Gastrocnemius medialis (tissue), 4 donors: ENCODE measurements at regions not wholly inside any gene's neighbourhood (a gene's known extent, or its start where the extent isn't known, plus 50 kb on each side); places are given as distances from the start of the nearest gene placed in this dataset.

Experiments used
- ATAC-seq, 2 donors: fragments of 150-250 bp; one replicate each; pipeline ENCODE4 v1.9.1; 2016
- DNase-seq, 2 donors: peaks; one replicate each; pipeline ENCODE4 v3.0.0-alpha.2; 2019
- H3K27ac ChIP-seq, 4 donors: fragments of 200-600 bp; sonication (generic); 1 replicate in 1 of 4; 2 replicates in 3 of 4; pipeline ENCODE4 v1.5.1; 2016 to 2018; ENCODE audit warnings: mild to moderate bottlenecking in 2 of 4, moderate library complexity in 1 of 4
- H3K27me3 ChIP-seq, 3 donors: fragments of 200-600 bp; sonication (generic) in 2 of 3; 1 replicate in 1 of 3; 2 replicates in 2 of 3; pipeline versions ENCODE4 v1.5.1 to v1.6.0; 2016 to 2019; ENCODE audit warnings: mild to moderate bottlenecking in 1 of 3, moderate library complexity in 1 of 3
- H3K36me3 ChIP-seq, 2 donors: fragments of 200-600 bp; sonication (generic) in 1 of 2; one replicate each; pipeline ENCODE4 v1.5.1; 2017 to 2018
- H3K4me1 ChIP-seq, 2 donors: fragments of 200-600 bp; sonication (generic) in 1 of 2; one replicate each; pipeline ENCODE4 v1.5.1; 2016 to 2017; ENCODE audit warnings: mild to moderate bottlenecking in 2 of 2
- H3K4me3 ChIP-seq, 4 donors: fragments of 200-600 bp; sonication (generic) in 3 of 4; 1 replicate in 1 of 4; 2 replicates in 3 of 4; pipeline ENCODE4 v1.5.1; 2016 to 2019; ENCODE audit warnings: mild to moderate bottlenecking in 2 of 4
- H3K9me3 ChIP-seq, 3 donors: fragments of 200-600 bp; sonication (generic) in 2 of 3; 1 replicate in 1 of 3; 2 replicates in 2 of 3; pipeline ENCODE4 v1.5.1; 2016 to 2019
- CTCF ChIP-seq, 5 experiments: fragments of 450-650 bp in 3 of 5; fragments of 200-600 bp in 2 of 5; sonication (generic) in 2 of 5; IDR thresholded peaks in 4 of 5; conservative IDR thresholded peaks in 1 of 5; 1 replicate in 4 of 5; 2 replicates in 1 of 5; pipeline ENCODE4 v1.5.1; 2016 to 2019; ENCODE audit warnings: antibody characterized with exemption in 5 of 5, mild to moderate bottlenecking in 3 of 5, moderate library complexity in 3 of 5
- POLR2A ChIP-seq, 2 donors: fragments of 450-650 bp; IDR thresholded peaks; one replicate each; pipeline ENCODE4 v1.6.1; 2017; ENCODE audit warnings: antibody characterized with exemption in 2 of 2, mild to moderate bottlenecking in 2 of 2, moderate library complexity in 2 of 2
- in situ Hi-C, 4 donors: fragments of 200-750 bp; cut with MboI; loops; one replicate each; pipeline versions ENCODE4 v1.15.0 to v1.8.0; 2017; ENCODE audit warnings: low sequenced_read_pairs in 4 of 4
- intact Hi-C: fragments of 100-400 bp; cut with DNase I; formaldehyde crosslinking; loops from one replicate; pipeline ENCODE4 v1.15.1; 2023; ENCODE audit warnings: low total_unique reads

- in situ Hi-C loops, result no loop called here
- TF ChIP-seq POLR2A (IDR thresholded peaks at IDR 0.05) (no peak), CTCF (IDR thresholded peaks at IDR 0.05 in 4 of 5, conservative IDR thresholded peaks at IDR 0.05 in 1 of 5) (no peak)
- Histone ChIP-seq H3K4me3 (no peak overlapping the region), H3K9me3 (no peaks in the 10 kb centered on the region), H3K4me1 (no peaks in the 10 kb centered on the region), H3K36me3 (no peaks in the 10 kb centered on the region), H3K27me3 (no peaks in the 10 kb centered on the region), H3K27ac (no peak overlapping the region)
- intact Hi-C loops, result no loop called here
- ATAC-seq (no peak), DNase-seq (no peak)
These were observed 1238.4 kb upstream of the NXPH2 start for GRCh38 chr2:140018541-140018940.

GRCh38 chr2:140014204-140014546 lies 1234.0 kb upstream of the NXPH2 start:
- TF ChIP-seq CTCF (IDR thresholded peaks at IDR 0.05 in 4 of 5, conservative IDR thresholded peaks at IDR 0.05 in 1 of 5), result no peak
- TF ChIP-seq POLR2A (IDR thresholded peaks at IDR 0.05), result no peak
- Histone ChIP-seq H3K9me3 (no peaks in the 10 kb centered on the region), H3K4me3 (no peak overlapping the region), H3K27me3 (no peaks in the 10 kb centered on the region), H3K36me3 (no peaks in the 10 kb centered on the region), H3K27ac (no peak overlapping the region), H3K4me1 (no peaks in the 10 kb centered on the region)
- ATAC-seq (no peak), DNase-seq (no peak)
- in situ Hi-C loops, result no loop called here
- intact Hi-C loops, result no loop called here

- no peaks in the 10 kb centered on the region for H3K36me3 ChIP-seq
- ATAC-seq (no peak), DNase-seq (no peak)
- TF ChIP-seq CTCF (IDR thresholded peaks at IDR 0.05 in 4 of 5, conservative IDR thresholded peaks at IDR 0.05 in 1 of 5), result no peak
- in situ Hi-C loops, result no loop called here
- no peaks in the 10 kb centered on the region for H3K9me3 ChIP-seq
- no peaks in the 10 kb centered on the region for H3K4me1 ChIP-seq
- no peak overlapping the region for H3K4me3 ChIP-seq
- intact Hi-C loops, result no loop called here
- no peak overlapping the region for H3K27ac ChIP-seq
- H3K27me3 ChIP-seq, result no peaks in the 10 kb centered on the region
These were observed 1233.5 kb upstream of the NXPH2 start for GRCh38 chr2:140013545-140014203.

- Histone ChIP-seq H3K4me1 (no peaks in the 10 kb centered on the region), H3K4me3 (no peak overlapping the region), H3K27me3 (no peaks in the 10 kb centered on the region), H3K36me3 (no peaks in the 10 kb centered on the region), H3K9me3 (no peaks in the 10 kb centered on the region), H3K27ac (no peak overlapping the region)
- intact Hi-C loops, result no loop called here
- ATAC-seq (no peak), DNase-seq (no peak)
- no peak for TF ChIP-seq POLR2A (IDR thresholded peaks at IDR 0.05)
- TF ChIP-seq CTCF (IDR thresholded peaks at IDR 0.05 in 4 of 5, conservative IDR thresholded peaks at IDR 0.05 in 1 of 5), result no peak
- in situ Hi-C loops, result no loop called here
These were observed 1231.1 kb upstream of the NXPH2 start for GRCh38 chr2:140011287-140011686.

- ATAC-seq (no peak), DNase-seq (no peak)
- no peaks in the 10 kb centered on the region for H3K4me1 ChIP-seq
- in situ Hi-C loops (no loop called here), intact Hi-C loops (no loop called here)
- no peak overlapping the region for H3K27ac ChIP-seq
- H3K27me3 ChIP-seq, result no peaks in the 10 kb centered on the region
- H3K9me3 ChIP-seq, result no peaks in the 10 kb centered on the region
- no peak overlapping the region for H3K4me3 ChIP-seq
- no peaks in the 10 kb centered on the region for H3K36me3 ChIP-seq
- TF ChIP-seq CTCF (IDR thresholded peaks at IDR 0.05 in 4 of 5, conservative IDR thresholded peaks at IDR 0.05 in 1 of 5), result no peak
- no peak for TF ChIP-seq POLR2A (IDR thresholded peaks at IDR 0.05)
These were observed 1221.9 kb upstream of the NXPH2 start for GRCh38 chr2:140002110-140002509.
